NB4 (cell line): ENCODE measurements at regions not wholly inside any gene's neighbourhood (a gene's known extent, or its start where the extent isn't known, plus 50 kb on each side); places are given as distances from the start of the nearest gene placed in this dataset.

ENCODE experiments used
- DNase-seq: peaks from one replicate; pipeline ENCODE4 v3.0.0; 2010; ENCODE audit warnings: low read depth
- H3K4me3 ChIP-seq: one replicate; pipeline ENCODE4 v1.5.1; 2011; ENCODE audit warnings: mild to moderate bottlenecking, low read depth, low read length, moderate library complexity
- CTCF ChIP-seq: IDR thresholded peaks from one replicate; pipeline ENCODE4 v1.5.1; 2012; ENCODE audit warnings: low read depth, low read length
- MYC ChIP-seq: IDR thresholded peaks from 2 replicates; pipeline ENCODE4 v1.6.1; 2011; ENCODE audit warnings: low read depth, low read length
- POLR2A ChIP-seq: IDR thresholded peaks from 2 replicates; pipeline ENCODE4 v1.6.1; 2011; ENCODE audit warnings: mild to moderate bottlenecking; ENCODE audit not compliant: insufficient read length; ENCODE audit errors: extremely low read depth
- TF ChIP-seq, protein P1 (sequence below): IDR thresholded peaks from 2 replicates; pipeline ENCODE4 v1.6.1; 2011; ENCODE audit warnings: low read depth, low read length

GRCh38 chr6:102680413-102680812 lies 1286.9 kb downstream of the GRIK2 start:
- DNase-seq, result no peak
- no peak overlapping the region for H3K4me3 ChIP-seq
- TF ChIP-seq MYC (no peak), CTCF (no peak), POLR2A (no peak)
- TF ChIP-seq, protein P1, sequence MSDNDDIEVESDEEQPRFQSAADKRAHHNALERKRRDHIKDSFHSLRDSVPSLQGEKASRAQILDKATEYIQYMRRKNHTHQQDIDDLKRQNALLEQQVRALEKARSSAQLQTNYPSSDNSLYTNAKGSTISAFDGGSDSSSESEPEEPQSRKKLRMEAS, result no peak

DNA sequence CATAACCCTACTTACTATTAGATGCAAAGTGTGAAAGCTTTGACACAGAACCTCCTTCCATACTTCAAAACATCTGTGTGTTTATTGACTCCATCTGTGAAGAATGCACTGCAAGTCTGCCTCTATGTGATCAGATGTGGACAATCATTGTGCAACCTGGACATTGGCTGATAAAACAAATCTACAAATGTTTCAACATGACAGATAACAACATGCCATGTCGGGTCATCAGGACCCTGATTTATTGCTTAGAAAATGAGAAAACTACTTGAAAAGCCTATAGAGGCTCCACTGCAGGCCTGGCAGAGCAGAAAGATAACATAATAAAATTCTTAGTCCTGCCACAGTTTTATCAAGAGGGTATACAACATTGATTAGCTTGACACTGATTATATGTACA lies 1286.4 kb downstream of the GRIK2 start:
- no peak for DNase-seq
- TF ChIP-seq MYC, result no peak
- no peak for TF ChIP-seq CTCF
- TF ChIP-seq POLR2A, result no peak
- TF ChIP-seq, protein P1, result no peak
- H3K4me3 ChIP-seq, result no peak overlapping the region

- no peak for DNase-seq
- TF ChIP-seq, protein P1, result no peak
- TF ChIP-seq POLR2A, result no peak
- TF ChIP-seq CTCF, result no peak
- TF ChIP-seq MYC, result no peak
- H3K4me3 ChIP-seq, result no peak overlapping the region
These were observed 1283.7 kb downstream of the GRIK2 start for GRCh38 chr6:102677225-102677624.

- no peak for DNase-seq
- TF ChIP-seq MYC, result no peak
- TF ChIP-seq, protein P1, result no peak
- no peak for TF ChIP-seq POLR2A
- no peak for TF ChIP-seq CTCF
- no peak overlapping the region for H3K4me3 ChIP-seq
These were observed 1277.2 kb downstream of the GRIK2 start for GRCh38 chr6:102670735-102671134.

DNA sequence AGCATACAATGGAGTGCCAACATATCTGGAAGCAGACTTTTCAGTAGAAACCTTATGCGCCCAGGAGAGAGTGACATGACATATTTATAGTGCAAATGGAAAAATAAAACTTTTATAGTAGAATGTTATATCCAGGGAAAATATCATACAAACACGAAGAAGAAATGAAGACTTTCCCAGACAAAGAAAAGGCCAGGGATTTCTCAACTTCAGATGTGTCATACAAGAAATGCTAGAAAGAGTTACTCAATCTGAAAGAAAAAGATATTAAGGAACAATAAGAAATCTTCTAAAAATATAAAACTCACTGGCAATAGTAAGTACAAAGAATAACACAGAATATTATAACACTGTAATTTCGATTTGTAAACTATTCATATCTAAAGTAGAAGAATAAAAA lies 1269.3 kb downstream of the GRIK2 start:
- TF ChIP-seq, protein P1, result no peak
- TF ChIP-seq CTCF (no peak), MYC (no peak), POLR2A (no peak)
- H3K4me3 ChIP-seq, result no peak overlapping the region
- DNase-seq, result no peak

- TF ChIP-seq POLR2A (no peak), MYC (no peak), CTCF (no peak)
- TF ChIP-seq, protein P1, result no peak
These were observed 1266.8 kb downstream of the GRIK2 start for GRCh38 chr6:102660303-102660702.

More at GRCh38 chr6:102660303-102660702, 1266.8 kb downstream of the GRIK2 start:
- no peak for DNase-seq
- no peak overlapping the region for H3K4me3 ChIP-seq
